ENCODE measurements at regions not wholly inside any gene's neighbourhood (a gene's known extent, or its start where the extent isn't known, plus 50 kb on each side); places are given as distances from the start of the nearest gene placed in this dataset.

GRCh38 chr3:181564222-181564621 is 147.5 kb upstream of the SOX2 start:
- TF ChIP-seq POLR2AphosphoS5 (IDR thresholded peaks at IDR 0.05) (no peak), POLR2A (IDR thresholded peaks at IDR 0.05) (no peak), CTCF (IDR thresholded peaks at IDR 0.05) (no peak)
- no peaks in the 10 kb centered on the region for H3K9me3 ChIP-seq
- H3K36me3 ChIP-seq, result no peaks in the 10 kb centered on the region
- no peaks in the 10 kb centered on the region for H3K27me3 ChIP-seq
- no peak for DNase-seq (ENCODE audit: low spot score in 2 of 2)
- no peak overlapping the region for H3K27ac ChIP-seq
- no peak overlapping the region for H3K4me3 ChIP-seq
- intact Hi-C loops (cut with DNase I; ENCODE audit: low total_unique reads), result no loop called here
- H3K4me1 ChIP-seq, result no peaks in the 10 kb centered on the region

GRCh38 chr3:181561139-181562031 is 150.3 kb upstream of the SOX2 start:
- H3K4me3 ChIP-seq, result no peak overlapping the region
- no peak overlapping the region for H3K27ac ChIP-seq
- intact Hi-C loops (cut with DNase I; ENCODE audit: low total_unique reads), result no loop called here
- no peak for TF ChIP-seq CTCF (IDR thresholded peaks at IDR 0.05)
- no peaks in the 10 kb centered on the region for H3K27me3 ChIP-seq
- H3K9me3 ChIP-seq, result no peaks in the 10 kb centered on the region
- DNase-seq (ENCODE audit: low spot score in 2 of 2), result no peak
- H3K4me1 ChIP-seq, result no peaks in the 10 kb centered on the region
- no peaks in the 10 kb centered on the region for H3K36me3 ChIP-seq

- no peak overlapping the region for H3K4me3 ChIP-seq
- intact Hi-C loops (cut with DNase I; ENCODE audit: low total_unique reads), result no loop called here
These were observed 152.9 kb upstream of the SOX2 start for GRCh38 chr3:181558870-181559269.

GRCh38 chr3:181555681-181556080 is 156.0 kb upstream of the SOX2 start:
- no peak overlapping the region for H3K27ac ChIP-seq
- TF ChIP-seq POLR2A (IDR thresholded peaks at IDR 0.05), result no peak
- TF ChIP-seq CTCF (IDR thresholded peaks at IDR 0.05), result no peak
- TF ChIP-seq POLR2AphosphoS5 (IDR thresholded peaks at IDR 0.05), result no peak
- no peaks in the 10 kb centered on the region for H3K27me3 ChIP-seq
- H3K9me3 ChIP-seq, result no peaks in the 10 kb centered on the region
- intact Hi-C loops (cut with DNase I; ENCODE audit: low total_unique reads), result no loop called here
- no peaks in the 10 kb centered on the region for H3K4me1 ChIP-seq
- no peak overlapping the region for H3K4me3 ChIP-seq
- no peak for DNase-seq (ENCODE audit: low spot score in 2 of 2)
- no peaks in the 10 kb centered on the region for H3K36me3 ChIP-seq

More at GRCh38 chr3:181558870-181559269, 152.9 kb upstream of the SOX2 start:
- H3K4me1 ChIP-seq, result no peaks in the 10 kb centered on the region
- no peak overlapping the region for H3K27ac ChIP-seq
- no peaks in the 10 kb centered on the region for H3K36me3 ChIP-seq
- TF ChIP-seq CTCF (IDR thresholded peaks at IDR 0.05) (no peak), POLR2AphosphoS5 (IDR thresholded peaks at IDR 0.05) (no peak), POLR2A (IDR thresholded peaks at IDR 0.05) (no peak)
- H3K9me3 ChIP-seq, result no peaks in the 10 kb centered on the region
- DNase-seq (ENCODE audit: low spot score in 2 of 2), result no peak
- H3K27me3 ChIP-seq, result no peaks in the 10 kb centered on the region

- H3K27me3 ChIP-seq, result no peaks in the 10 kb centered on the region
- no peaks in the 10 kb centered on the region for H3K9me3 ChIP-seq
- no peaks in the 10 kb centered on the region for H3K4me1 ChIP-seq
- TF ChIP-seq CTCF (IDR thresholded peaks at IDR 0.05) (no peak), POLR2A (IDR thresholded peaks at IDR 0.05) (no peak), POLR2AphosphoS5 (IDR thresholded peaks at IDR 0.05) (no peak)
- no peak for DNase-seq (ENCODE audit: low spot score in 2 of 2)
- no peak overlapping the region for H3K4me3 ChIP-seq
- intact Hi-C loops (cut with DNase I; ENCODE audit: low total_unique reads), result no loop called here
- no peaks in the 10 kb centered on the region for H3K36me3 ChIP-seq
- H3K27ac ChIP-seq, result no peak overlapping the region
These were observed 157.4 kb upstream of the SOX2 start for GRCh38 chr3:181554233-181554765.
